Muscle layer of duodenum (tissue), 2 donors: ENCODE measurements at regions not wholly inside any gene's neighbourhood (a gene's known extent, or its start where the extent isn't known, plus 50 kb on each side); places are given as distances from the start of the nearest gene placed in this dataset.

Source experiments
- H3K27ac ChIP-seq: one replicate; pipeline ENCODE4 v1.7.0; 2013; ENCODE audit warnings: mild to moderate bottlenecking, low read length
- H3K27me3 ChIP-seq: one replicate; pipeline ENCODE4 v1.7.0; 2013; ENCODE audit warnings: low read depth, mild to moderate bottlenecking, control low read depth, low read length
- H3K36me3 ChIP-seq, 2 donors: one replicate each; pipeline ENCODE4 v1.7.0; 2013; ENCODE audit warnings: low read length in 2 of 2, control low read depth in 1 of 2, mild to moderate bottlenecking in 1 of 2; ENCODE audit not compliant: insufficient read depth in 2 of 2, control insufficient read depth in 1 of 2
- H3K4me1 ChIP-seq, 2 donors: one replicate each; pipeline ENCODE4 v1.7.0; 2013; ENCODE audit warnings: low read length in 2 of 2, mild to moderate bottlenecking in 2 of 2, control low read depth in 1 of 2, moderate library complexity in 1 of 2; ENCODE audit not compliant: insufficient read depth in 2 of 2, control insufficient read depth in 1 of 2
- H3K4me3 ChIP-seq, 2 donors: one replicate each; pipeline ENCODE4 v1.7.0; 2013; ENCODE audit warnings: low read length in 2 of 2, low read depth in 1 of 2, mild to moderate bottlenecking in 1 of 2
- H3K9me3 ChIP-seq, 2 donors: one replicate each; pipeline ENCODE4 v1.7.0; 2013; ENCODE audit warnings: low read length in 2 of 2, control low read depth in 1 of 2, mild to moderate bottlenecking in 1 of 2; ENCODE audit not compliant: control insufficient read depth in 1 of 2
- donor health status: healthy.

GRCh38 chr2:150228936-150229335 lies 258.5 kb downstream of the RND3 start:
- Histone ChIP-seq H3K36me3 (no peaks in the 10 kb centered on the region), H3K27ac (no peak overlapping the region), H3K4me1 (no peaks in the 10 kb centered on the region), H3K9me3 (no peaks in the 10 kb centered on the region), H3K27me3 (no peaks in the 10 kb centered on the region), H3K4me3 (no peak overlapping the region)

GRCh38 chr2:150225030-150225429 lies 262.4 kb downstream of the RND3 start:
- Histone ChIP-seq H3K9me3 (no peaks in the 10 kb centered on the region), H3K4me3 (no peak overlapping the region), H3K27ac (no peak overlapping the region), H3K4me1 (no peaks in the 10 kb centered on the region), H3K27me3 (no peaks in the 10 kb centered on the region), H3K36me3 (no peaks in the 10 kb centered on the region)

- H3K27ac ChIP-seq, result no peak overlapping the region
- H3K9me3 ChIP-seq, result no peaks in the 10 kb centered on the region
- H3K36me3 ChIP-seq, result no peaks in the 10 kb centered on the region
- no peaks in the 10 kb centered on the region for H3K27me3 ChIP-seq
- no peak overlapping the region for H3K4me3 ChIP-seq
- H3K4me1 ChIP-seq, result no peaks in the 10 kb centered on the region
Measured at GRCh38 chr2:150224321-150224720, 263.1 kb downstream of the RND3 start.

GRCh38 chr2:150222942-150223341 lies 264.5 kb downstream of the RND3 start:
- Histone ChIP-seq H3K36me3 (no peaks in the 10 kb centered on the region), H3K27me3 (no peaks in the 10 kb centered on the region), H3K4me1 (no peaks in the 10 kb centered on the region), H3K4me3 (no peak overlapping the region), H3K9me3 (no peaks in the 10 kb centered on the region), H3K27ac (no peak overlapping the region)

- no peaks in the 10 kb centered on the region for H3K4me1 ChIP-seq
- H3K9me3 ChIP-seq, result no peaks in the 10 kb centered on the region
- no peak overlapping the region for H3K4me3 ChIP-seq
- no peaks in the 10 kb centered on the region for H3K27me3 ChIP-seq
- no peaks in the 10 kb centered on the region for H3K36me3 ChIP-seq
- no peak overlapping the region for H3K27ac ChIP-seq
Measured at GRCh38 chr2:150222379-150222778, 265.1 kb downstream of the RND3 start.

GRCh38 chr2:150219861-150220260 lies 267.6 kb downstream of the RND3 start:
- no peaks in the 10 kb centered on the region for H3K9me3 ChIP-seq
- no peaks in the 10 kb centered on the region for H3K36me3 ChIP-seq
- H3K27me3 ChIP-seq, result no peaks in the 10 kb centered on the region
- no peaks in the 10 kb centered on the region for H3K4me1 ChIP-seq
- H3K27ac ChIP-seq, result no peak overlapping the region
- H3K4me3 ChIP-seq, result no peak overlapping the region

- Histone ChIP-seq H3K36me3 (no peaks in the 10 kb centered on the region), H3K27me3 (no peaks in the 10 kb centered on the region), H3K9me3 (no peaks in the 10 kb centered on the region), H3K4me1 (peaks cover 0 to 6% of the 10 kb centered on the region in 2 donors), H3K4me3 (no peak overlapping the region), H3K27ac (no peak overlapping the region)
Measured at GRCh38 chr2:150215041-150215440, 272.4 kb downstream of the RND3 start.

- no peak overlapping the region for H3K4me3 ChIP-seq
Measured at GRCh38 chr2:150214626-150215025, 272.8 kb downstream of the RND3 start.

GRCh38 chr2:150212722-150213171 lies 274.7 kb downstream of the RND3 start:
- peaks cover 0 to 13% of the 10 kb centered on the region in 2 donors for H3K4me1 ChIP-seq
- H3K27ac ChIP-seq, result no peak overlapping the region
- H3K9me3 ChIP-seq, result no peaks in the 10 kb centered on the region
- H3K36me3 ChIP-seq, result no peaks in the 10 kb centered on the region
- no peak overlapping the region for H3K4me3 ChIP-seq
- H3K27me3 ChIP-seq, result no peaks in the 10 kb centered on the region

More at GRCh38 chr2:150214626-150215025, 272.8 kb downstream of the RND3 start:
- Histone ChIP-seq H3K27ac (no peak overlapping the region), H3K4me1 (peaks cover 0 to 6% of the 10 kb centered on the region in 2 donors), H3K36me3 (no peaks in the 10 kb centered on the region), H3K27me3 (no peaks in the 10 kb centered on the region), H3K9me3 (no peaks in the 10 kb centered on the region)

- Histone ChIP-seq H3K27me3 (no peaks in the 10 kb centered on the region), H3K27ac (no peak overlapping the region), H3K36me3 (no peaks in the 10 kb centered on the region), H3K9me3 (no peaks in the 10 kb centered on the region), H3K4me1 (peaks cover 0 to 13% of the 10 kb centered on the region in 2 donors), H3K4me3 (no peak overlapping the region)
Measured at GRCh38 chr2:150211164-150211631, 276.3 kb downstream of the RND3 start.

- H3K4me3 ChIP-seq, result no peak overlapping the region
- H3K27me3 ChIP-seq, result no peaks in the 10 kb centered on the region
- H3K36me3 ChIP-seq, result no peaks in the 10 kb centered on the region
- H3K4me1 ChIP-seq, result peaks cover 0 to 13% of the 10 kb centered on the region in 2 donors
- no peak overlapping the region for H3K27ac ChIP-seq
- H3K9me3 ChIP-seq, result no peaks in the 10 kb centered on the region
Measured at GRCh38 chr2:150209746-150210145, 277.7 kb downstream of the RND3 start.

GRCh38 chr2:150208689-150209088 lies 278.8 kb downstream of the RND3 start:
- no peak overlapping the region for H3K4me3 ChIP-seq
- H3K27me3 ChIP-seq, result no peaks in the 10 kb centered on the region
- H3K36me3 ChIP-seq, result no peaks in the 10 kb centered on the region
- peaks cover 0 to 13% of the 10 kb centered on the region in 2 donors for H3K4me1 ChIP-seq
- no peak overlapping the region for H3K27ac ChIP-seq
- no peaks in the 10 kb centered on the region for H3K9me3 ChIP-seq
